ENCODE measurements at regions not wholly inside any gene's neighbourhood (a gene's known extent, or its start where the extent isn't known, plus 50 kb on each side); places are given as distances from the start of the nearest gene placed in this dataset.

DNA sequence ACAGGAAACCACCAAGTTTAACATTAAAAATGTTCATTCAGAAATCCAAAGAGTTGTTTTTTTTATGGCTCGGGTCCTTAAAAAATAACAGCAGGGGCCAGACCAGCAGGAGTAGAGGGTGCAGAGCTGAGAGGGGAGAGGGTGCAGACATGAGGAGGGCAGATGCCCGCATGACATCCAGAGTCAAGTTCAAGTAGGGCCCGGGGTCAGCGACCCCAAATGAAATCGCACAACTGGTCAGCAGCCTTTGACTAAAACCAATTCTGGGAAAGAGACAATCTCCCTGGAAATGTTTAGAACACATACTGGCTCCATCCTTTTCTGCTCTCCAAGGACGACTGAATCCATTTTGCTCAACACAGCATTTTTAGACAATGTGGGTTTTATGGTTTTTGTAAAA lies 297.5 kb downstream of the FGFR2 start (continued):
- TF ChIP-seq, protein P1, sequence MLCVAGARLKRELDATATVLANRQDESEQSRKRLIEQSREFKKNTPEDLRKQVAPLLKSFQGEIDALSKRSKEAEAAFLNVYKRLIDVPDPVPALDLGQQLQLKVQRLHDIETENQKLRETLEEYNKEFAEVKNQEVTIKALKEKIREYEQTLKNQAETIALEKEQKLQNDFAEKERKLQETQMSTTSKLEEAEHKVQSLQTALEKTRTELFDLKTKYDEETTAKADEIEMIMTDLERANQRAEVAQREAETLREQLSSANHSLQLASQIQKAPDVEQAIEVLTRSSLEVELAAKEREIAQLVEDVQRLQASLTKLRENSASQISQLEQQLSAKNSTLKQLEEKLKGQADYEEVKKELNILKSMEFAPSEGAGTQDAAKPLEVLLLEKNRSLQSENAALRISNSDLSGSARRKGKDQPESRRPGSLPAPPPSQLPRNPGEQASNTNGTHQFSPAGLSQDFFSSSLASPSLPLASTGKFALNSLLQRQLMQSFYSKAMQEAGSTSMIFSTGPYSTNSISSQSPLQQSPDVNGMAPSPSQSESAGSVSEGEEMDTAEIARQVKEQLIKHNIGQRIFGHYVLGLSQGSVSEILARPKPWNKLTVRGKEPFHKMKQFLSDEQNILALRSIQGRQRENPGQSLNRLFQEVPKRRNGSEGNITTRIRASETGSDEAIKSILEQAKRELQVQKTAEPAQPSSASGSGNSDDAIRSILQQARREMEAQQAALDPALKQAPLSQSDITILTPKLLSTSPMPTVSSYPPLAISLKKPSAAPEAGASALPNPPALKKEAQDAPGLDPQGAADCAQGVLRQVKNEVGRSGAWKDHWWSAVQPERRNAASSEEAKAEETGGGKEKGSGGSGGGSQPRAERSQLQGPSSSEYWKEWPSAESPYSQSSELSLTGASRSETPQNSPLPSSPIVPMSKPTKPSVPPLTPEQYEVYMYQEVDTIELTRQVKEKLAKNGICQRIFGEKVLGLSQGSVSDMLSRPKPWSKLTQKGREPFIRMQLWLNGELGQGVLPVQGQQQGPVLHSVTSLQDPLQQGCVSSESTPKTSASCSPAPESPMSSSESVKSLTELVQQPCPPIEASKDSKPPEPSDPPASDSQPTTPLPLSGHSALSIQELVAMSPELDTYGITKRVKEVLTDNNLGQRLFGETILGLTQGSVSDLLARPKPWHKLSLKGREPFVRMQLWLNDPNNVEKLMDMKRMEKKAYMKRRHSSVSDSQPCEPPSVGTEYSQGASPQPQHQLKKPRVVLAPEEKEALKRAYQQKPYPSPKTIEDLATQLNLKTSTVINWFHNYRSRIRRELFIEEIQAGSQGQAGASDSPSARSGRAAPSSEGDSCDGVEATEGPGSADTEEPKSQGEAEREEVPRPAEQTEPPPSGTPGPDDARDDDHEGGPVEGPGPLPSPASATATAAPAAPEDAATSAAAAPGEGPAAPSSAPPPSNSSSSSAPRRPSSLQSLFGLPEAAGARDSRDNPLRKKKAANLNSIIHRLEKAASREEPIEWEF (IDR thresholded peaks at IDR 0.05; ENCODE audit: insufficient replicate concordance, low read depth, low read length) = no peak
- TF ChIP-seq, protein P2, sequence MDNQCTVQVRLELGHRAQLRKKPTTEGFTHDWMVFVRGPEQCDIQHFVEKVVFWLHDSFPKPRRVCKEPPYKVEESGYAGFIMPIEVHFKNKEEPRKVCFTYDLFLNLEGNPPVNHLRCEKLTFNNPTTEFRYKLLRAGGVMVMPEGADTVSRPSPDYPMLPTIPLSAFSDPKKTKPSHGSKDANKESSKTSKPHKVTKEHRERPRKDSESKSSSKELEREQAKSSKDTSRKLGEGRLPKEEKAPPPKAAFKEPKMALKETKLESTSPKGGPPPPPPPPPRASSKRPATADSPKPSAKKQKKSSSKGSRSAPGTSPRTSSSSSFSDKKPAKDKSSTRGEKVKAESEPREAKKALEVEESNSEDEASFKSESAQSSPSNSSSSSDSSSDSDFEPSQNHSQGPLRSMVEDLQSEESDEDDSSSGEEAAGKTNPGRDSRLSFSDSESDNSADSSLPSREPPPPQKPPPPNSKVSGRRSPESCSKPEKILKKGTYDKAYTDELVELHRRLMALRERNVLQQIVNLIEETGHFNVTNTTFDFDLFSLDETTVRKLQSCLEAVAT (IDR thresholded peaks at IDR 0.05) = no peak
- TF ChIP-seq IKZF2 (IDR thresholded peaks at IDR 0.05) = no peak
- TF ChIP-seq, protein P3, sequence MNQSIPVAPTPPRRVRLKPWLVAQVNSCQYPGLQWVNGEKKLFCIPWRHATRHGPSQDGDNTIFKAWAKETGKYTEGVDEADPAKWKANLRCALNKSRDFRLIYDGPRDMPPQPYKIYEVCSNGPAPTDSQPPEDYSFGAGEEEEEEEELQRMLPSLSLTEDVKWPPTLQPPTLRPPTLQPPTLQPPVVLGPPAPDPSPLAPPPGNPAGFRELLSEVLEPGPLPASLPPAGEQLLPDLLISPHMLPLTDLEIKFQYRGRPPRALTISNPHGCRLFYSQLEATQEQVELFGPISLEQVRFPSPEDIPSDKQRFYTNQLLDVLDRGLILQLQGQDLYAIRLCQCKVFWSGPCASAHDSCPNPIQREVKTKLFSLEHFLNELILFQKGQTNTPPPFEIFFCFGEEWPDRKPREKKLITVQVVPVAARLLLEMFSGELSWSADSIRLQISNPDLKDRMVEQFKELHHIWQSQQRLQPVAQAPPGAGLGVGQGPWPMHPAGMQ (IDR thresholded peaks at IDR 0.05; ENCODE audit: borderline replicate concordance) = no peak
- no peak for TF ChIP-seq JUND (IDR thresholded peaks at IDR 0.05; ENCODE audit: low read depth, low read length)
- no peak for TF ChIP-seq SUPT20H (IDR thresholded peaks at IDR 0.05; ENCODE audit: borderline replicate concordance, control insufficient read depth, low read depth, low read length)
- TF ChIP-seq, protein P4, sequence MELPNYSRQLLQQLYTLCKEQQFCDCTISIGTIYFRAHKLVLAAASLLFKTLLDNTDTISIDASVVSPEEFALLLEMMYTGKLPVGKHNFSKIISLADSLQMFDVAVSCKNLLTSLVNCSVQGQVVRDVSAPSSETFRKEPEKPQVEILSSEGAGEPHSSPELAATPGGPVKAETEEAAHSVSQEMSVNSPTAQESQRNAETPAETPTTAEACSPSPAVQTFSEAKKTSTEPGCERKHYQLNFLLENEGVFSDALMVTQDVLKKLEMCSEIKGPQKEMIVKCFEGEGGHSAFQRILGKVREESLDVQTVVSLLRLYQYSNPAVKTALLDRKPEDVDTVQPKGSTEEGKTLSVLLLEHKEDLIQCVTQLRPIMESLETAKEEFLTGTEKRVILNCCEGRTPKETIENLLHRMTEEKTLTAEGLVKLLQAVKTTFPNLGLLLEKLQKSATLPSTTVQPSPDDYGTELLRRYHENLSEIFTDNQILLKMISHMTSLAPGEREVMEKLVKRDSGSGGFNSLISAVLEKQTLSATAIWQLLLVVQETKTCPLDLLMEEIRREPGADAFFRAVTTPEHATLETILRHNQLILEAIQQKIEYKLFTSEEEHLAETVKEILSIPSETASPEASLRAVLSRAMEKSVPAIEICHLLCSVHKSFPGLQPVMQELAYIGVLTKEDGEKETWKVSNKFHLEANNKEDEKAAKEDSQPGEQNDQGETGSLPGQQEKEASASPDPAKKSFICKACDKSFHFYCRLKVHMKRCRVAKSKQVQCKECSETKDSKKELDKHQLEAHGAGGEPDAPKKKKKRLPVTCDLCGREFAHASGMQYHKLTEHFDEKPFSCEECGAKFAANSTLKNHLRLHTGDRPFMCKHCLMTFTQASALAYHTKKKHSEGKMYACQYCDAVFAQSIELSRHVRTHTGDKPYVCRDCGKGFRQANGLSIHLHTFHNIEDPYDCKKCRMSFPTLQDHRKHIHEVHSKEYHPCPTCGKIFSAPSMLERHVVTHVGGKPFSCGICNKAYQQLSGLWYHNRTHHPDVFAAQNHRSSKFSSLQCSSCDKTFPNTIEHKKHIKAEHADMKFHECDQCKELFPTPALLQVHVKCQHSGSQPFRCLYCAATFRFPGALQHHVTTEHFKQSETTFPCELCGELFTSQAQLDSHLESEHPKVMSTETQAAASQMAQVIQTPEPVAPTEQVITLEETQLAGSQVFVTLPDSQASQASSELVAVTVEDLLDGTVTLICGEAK (IDR thresholded peaks at IDR 0.05; ENCODE audit: borderline replicate concordance) = no peak
- no peak for TF ChIP-seq NRF1 (conservative IDR thresholded peaks at IDR 0.05; ENCODE audit: low read depth, low read length)

All from GM12878 (cell line).